GM23338 (cell line): ENCODE measurements at regions not wholly inside any gene's neighbourhood (a gene's known extent, or its start where the extent isn't known, plus 50 kb on each side); places are given as distances from the start of the nearest gene placed in this dataset.

Experiments used
- ATAC-seq: fragments of 200-7000 bp; cut with Tn5 transposase; 3 replicates; pipeline ENCODE4 v1.9.1; 2020
- DNase-seq: peaks from one replicate; pipeline ENCODE4 v3.0.0-alpha.2; 2015; ENCODE audit warnings: low spot score
- H2AFZ ChIP-seq: fragments of 200-600 bp; sonication (generic); 2 replicates; pipeline ENCODE4 v1.8.0; 2016; ENCODE audit warnings: antibody characterized with exemption, mild to moderate bottlenecking, moderate library complexity
- H3F3A ChIP-seq: fragments of 200-600 bp; sonication (generic); replicated peaks from 2 replicates; pipeline ENCODE4 v1.8.0; 2017; ENCODE audit warnings: antibody characterized with exemption, mixed run types, low read depth
- H3K27ac ChIP-seq: fragments of 200-600 bp; sonication (generic); 2 replicates; pipeline ENCODE4 v1.6.1; 2016; ENCODE audit warnings: low read depth
- H3K27me3 ChIP-seq: fragments of 200-600 bp; sonication (generic); 2 replicates; pipeline ENCODE4 v1.8.0; 2016; ENCODE audit warnings: mild to moderate bottlenecking, mixed run types, moderate library complexity; ENCODE audit not compliant: insufficient read depth
- H3K36me3 ChIP-seq: fragments of 200-600 bp; sonication (generic); 2 replicates; pipeline ENCODE4 v1.8.0; 2016; ENCODE audit warnings: mild to moderate bottlenecking; ENCODE audit not compliant: insufficient read depth
- H3K4me1 ChIP-seq: fragments of 200-600 bp; sonication (generic); 2 replicates; pipeline ENCODE4 v1.8.0; 2016; ENCODE audit warnings: mild to moderate bottlenecking, moderate library complexity; ENCODE audit not compliant: insufficient read depth
- H3K4me2 ChIP-seq: fragments of 200-600 bp; sonication (generic); 2 replicates; pipeline ENCODE4 v1.7.1; 2017; ENCODE audit warnings: mixed run types
- H3K4me3 ChIP-seq: fragments of 200-600 bp; sonication (generic); 2 replicates; pipeline ENCODE4 v1.6.1; 2016; ENCODE audit warnings: mixed run types
- H3K79me2 ChIP-seq: fragments of 200-600 bp; sonication (generic); replicated peaks from 2 replicates; pipeline ENCODE4 v1.8.0; 2017; ENCODE audit warnings: mild to moderate bottlenecking; ENCODE audit not compliant: insufficient read depth
- H3K9me2 ChIP-seq: fragments of 200-600 bp; sonication (generic); 2 replicates; pipeline ENCODE4 v1.8.0; 2017; ENCODE audit not compliant: insufficient read depth
- H4K20me1 ChIP-seq: fragments of 200-600 bp; sonication (generic); replicated peaks from 2 replicates; pipeline ENCODE4 v1.8.0; 2017; ENCODE audit warnings: mild to moderate bottlenecking; ENCODE audit not compliant: insufficient read depth
- H3K27ac Mint-ChIP-seq: 2 replicates; pipeline ENCODE4 v1.8.0; 2020; ENCODE audit warnings: inconsistent platforms, mild to moderate bottlenecking, moderate library complexity, mixed read lengths
- H3K27me3 Mint-ChIP-seq: 3 replicates; pipeline ENCODE4 v1.8.0; 2022; ENCODE audit warnings: low read depth, mild to moderate bottlenecking, moderate library complexity, mixed read lengths, inconsistent platforms; ENCODE audit not compliant: insufficient read depth, poor library complexity
- H3K36me3 Mint-ChIP-seq: 3 replicates; pipeline ENCODE4 v1.8.0; 2021; ENCODE audit warnings: low read depth, mild to moderate bottlenecking, inconsistent platforms, moderate library complexity, mixed read lengths
- H3K4me1 Mint-ChIP-seq: 3 replicates; pipeline ENCODE4 v1.8.0; 2020; ENCODE audit warnings: mild to moderate bottlenecking, inconsistent platforms, mixed read lengths
- H3K4me3 Mint-ChIP-seq: 3 replicates; pipeline ENCODE4 v1.8.0; 2021; ENCODE audit warnings: moderate library complexity, mild to moderate bottlenecking, inconsistent platforms, mixed read lengths
- H3K9me3 Mint-ChIP-seq: 3 replicates; pipeline ENCODE4 v1.8.0; 2020; ENCODE audit warnings: moderate library complexity, mild to moderate bottlenecking, inconsistent platforms, mixed read lengths
- CREB1 ChIP-seq: fragments of 250-450 bp; sonication (Bioruptor Pico); IDR thresholded peaks from 2 replicates; pipeline ENCODE4 v1.5.0; 2020; ENCODE audit warnings: low read depth, mild to moderate bottlenecking, moderate library complexity
- CTCF ChIP-seq, 2 experiments: fragments of 200-600 bp in 1 of 2; sonication (generic) in 1 of 2; conservative IDR thresholded peaks; 2 replicates each; pipeline versions ENCODE4 v1.5.1 to v1.6.1; 2016 to 2017; ENCODE audit warnings: antibody characterized with exemption in 2 of 2, low read depth in 2 of 2, mild to moderate bottlenecking in 2 of 2, moderate library complexity in 1 of 2
- EZH2 ChIP-seq: fragments of 200-600 bp; sonication (generic); IDR thresholded peaks from one replicate; pipeline ENCODE4 v1.8.0; 2017; ENCODE audit warnings: antibody characterized with exemption, mild to moderate bottlenecking, low read depth; ENCODE audit not compliant: unreplicated experiment
- EZH2phosphoT487 ChIP-seq: fragments of 200-600 bp; sonication (generic); IDR thresholded peaks from one replicate; pipeline ENCODE4 v1.8.1; 2018; ENCODE audit warnings: antibody characterized with exemption; ENCODE audit not compliant: unreplicated experiment
- NANOG ChIP-seq: IDR thresholded peaks from 2 replicates; pipeline ENCODE4 v1.6.1; 2016; ENCODE audit warnings: antibody characterized with exemption, borderline replicate concordance
- ZNF114 ChIP-seq: fragments of 250-450 bp; sonication (Bioruptor Pico); IDR thresholded peaks from 2 replicates; pipeline ENCODE4 v1.5.0; 2020; ENCODE audit warnings: mild to moderate bottlenecking, moderate library complexity
- ZNF462 ChIP-seq: fragments of 250-450 bp; sonication (Bioruptor Pico); IDR thresholded peaks from 2 replicates; pipeline ENCODE4 v1.5.0; 2020; ENCODE audit warnings: mild to moderate bottlenecking, moderate library complexity

GRCh38 chr18:75141166-75141565 is 67.8 kb downstream of the PTGR3 start:
- DNase-seq (no peak), ATAC-seq (no peak)
- Mint-ChIP-seq H3K4me3 (no peak overlapping the region), H3K4me1 (no peaks in the 10 kb centered on the region), H3K36me3 (no peaks in the 10 kb centered on the region; the same call in 2 of the 3 replicates), H3K27ac (no peak overlapping the region), H3K27me3 (no peaks in the 10 kb centered on the region), H3K9me3 (peaks cover 13% of the 10 kb centered on the region)
- H3F3A ChIP-seq, result no peaks in the 10 kb centered on the region
- no peaks in the 10 kb centered on the region for H3K9me2 ChIP-seq
- no peaks in the 10 kb centered on the region for H4K20me1 ChIP-seq
- H3K4me1 ChIP-seq, result no peaks in the 10 kb centered on the region
- H2AFZ ChIP-seq, result no peak overlapping the region
- H3K27ac ChIP-seq, result no peak overlapping the region
- no peaks in the 10 kb centered on the region; the same call in 1 of the 2 replicates for H3K36me3 ChIP-seq
- H3K4me2 ChIP-seq, result no peak overlapping the region
- H3K27me3 ChIP-seq, result no peaks in the 10 kb centered on the region
- H3K4me3 ChIP-seq, result no peak overlapping the region
- no peaks in the 10 kb centered on the region for H3K79me2 ChIP-seq
- no peak for TF ChIP-seq EZH2phosphoT487
- TF ChIP-seq CREB1 (CRISPR knock-in tag), result no peak
- TF ChIP-seq EZH2, result no peak
- TF ChIP-seq ZNF114 (CRISPR knock-in tag), result no peak
- TF ChIP-seq ZNF462 (CRISPR knock-in tag), result no peak
- TF ChIP-seq NANOG, result no peak

- Histone ChIP-seq H3K27me3 (no peaks in the 10 kb centered on the region), H3K4me3 (no peak overlapping the region), H2AFZ (no peak overlapping the region), H4K20me1 (no peaks in the 10 kb centered on the region), H3F3A (no peaks in the 10 kb centered on the region), H3K36me3 (no peaks in the 10 kb centered on the region; the same call in 1 of the 2 replicates), H3K4me2 (no peak overlapping the region), H3K27ac (no peak overlapping the region), H3K9me2 (no peaks in the 10 kb centered on the region), H3K79me2 (no peaks in the 10 kb centered on the region), H3K4me1 (no peaks in the 10 kb centered on the region)
- DNase-seq, result no peak
- Mint-ChIP-seq H3K27ac (no peak overlapping the region), H3K9me3 (peaks cover 10% of the 10 kb centered on the region; the same call in 2 of the 3 replicates), H3K27me3 (no peaks in the 10 kb centered on the region), H3K4me1 (no peaks in the 10 kb centered on the region), H3K36me3 (no peaks in the 10 kb centered on the region; the same call in 2 of the 3 replicates), H3K4me3 (no peak overlapping the region)
- no peak for ATAC-seq
- TF ChIP-seq EZH2, result no peak
- TF ChIP-seq CTCF (conservative IDR thresholded peaks at IDR 0.05; ENCODE audit: low read depth in 2 of 2), result no peak
Measured at GRCh38 chr18:75140296-75140695, 68.6 kb downstream of the PTGR3 start.
